Gastrocnemius medialis (tissue), 4 donors: ENCODE measurements at regions not wholly inside any gene's neighbourhood (a gene's known extent, or its start where the extent isn't known, plus 50 kb on each side); places are given as distances from the start of the nearest gene placed in this dataset.

Experiments used
- CTCF ChIP-seq, 5 experiments: fragments of 450-650 bp in 3 of 5; fragments of 200-600 bp in 2 of 5; sonication (generic) in 2 of 5; IDR thresholded peaks in 4 of 5; conservative IDR thresholded peaks in 1 of 5; 1 replicate in 4 of 5; 2 replicates in 1 of 5; pipeline ENCODE4 v1.5.1; 2016 to 2019; ENCODE audit warnings: antibody characterized with exemption in 5 of 5, mild to moderate bottlenecking in 3 of 5, moderate library complexity in 3 of 5
- POLR2A ChIP-seq, 2 donors: fragments of 450-650 bp; IDR thresholded peaks; one replicate each; pipeline ENCODE4 v1.6.1; 2017; ENCODE audit warnings: antibody characterized with exemption in 2 of 2, mild to moderate bottlenecking in 2 of 2, moderate library complexity in 2 of 2

GRCh38 chr7:113731571-113731970 is 187.2 kb downstream of the PPP1R3A start:
- TF ChIP-seq CTCF (IDR thresholded peaks at IDR 0.05 in 4 of 5, conservative IDR thresholded peaks at IDR 0.05 in 1 of 5) (no peak), POLR2A (IDR thresholded peaks at IDR 0.05) (no peak)
